PC-9 (cell line): ENCODE measurements at regions not wholly inside any gene's neighbourhood (a gene's known extent, or its start where the extent isn't known, plus 50 kb on each side); places are given as distances from the start of the nearest gene placed in this dataset.

Experiments
- BruUV-seq: library from RNA; stranded (reverse); fragments of 400-500 nt; replicated peaks from 2 replicates; lab custom pipeline; 2021; lab: Mats Ljungman, UMichigan
- CTCF ChIA-PET: fragments of 300-600 bp; sonication (Branson Sonifier 250); formaldehyde crosslinking; loops from one replicate; lab custom pipeline; 2022; ENCODE audit warnings: antibody characterized with exemption; lab: Charles Lee
- POLR2A ChIA-PET: fragments of 300-600 bp; sonication (Branson Sonifier 250); formaldehyde crosslinking; loops from one replicate; lab custom pipeline; 2022; ENCODE audit warnings: antibody characterized with exemption; ENCODE audit not compliant: unreplicated experiment; lab: Charles Lee
- DNase-seq, 2 experiments: peaks; one replicate each; pipeline versions ENCODE4 v3.0.0 to v3.0.0-alpha.2; 2015 to 2022; ENCODE audit warnings: mixed read lengths in 1 of 2
- H2AFZ ChIP-seq: fragments of 200-600 bp; sonication (generic); 2 replicates; pipeline ENCODE4 v1.8.1; 2017; ENCODE audit warnings: antibody characterized with exemption
- H3F3A ChIP-seq: fragments of 200-600 bp; sonication (generic); 2 replicates; pipeline ENCODE4 v1.8.1; 2017; ENCODE audit warnings: antibody characterized with exemption, mild to moderate bottlenecking, low read depth; ENCODE audit not compliant: insufficient read depth
- H3K27ac ChIP-seq: fragments of 200-600 bp; sonication (generic); 2 replicates; pipeline ENCODE4 v1.6.1; 2016; ENCODE audit warnings: mixed run types
- H3K27me3 ChIP-seq: fragments of 200-600 bp; sonication (generic); 2 replicates; pipeline ENCODE4 v1.6.1; 2016; ENCODE audit warnings: low read depth, mixed run types; ENCODE audit not compliant: insufficient read depth
- H3K36me3 ChIP-seq: fragments of 200-600 bp; sonication (generic); 2 replicates; pipeline ENCODE4 v1.6.1; 2016; ENCODE audit warnings: low read depth, mixed run types
- H3K4me1 ChIP-seq: fragments of 200-600 bp; sonication (generic); replicated peaks from 2 replicates; pipeline ENCODE4 v1.6.1; 2016; ENCODE audit warnings: mixed run types; ENCODE audit not compliant: insufficient read depth
- H3K4me2 ChIP-seq: fragments of 200-600 bp; sonication (generic); 2 replicates; pipeline ENCODE4 v1.6.1; 2017; ENCODE audit warnings: mixed run types
- H3K4me3 ChIP-seq: fragments of 200-600 bp; sonication (generic); 2 replicates; pipeline ENCODE4 v1.6.1; 2016; ENCODE audit warnings: mixed run types
- H3K79me2 ChIP-seq: fragments of 200-600 bp; sonication (generic); 2 replicates; pipeline ENCODE4 v1.6.1; 2017; ENCODE audit warnings: low read depth, mixed run types
- H3K9me2 ChIP-seq: fragments of 200-600 bp; sonication (generic); 2 replicates; pipeline ENCODE4 v1.8.1; 2017; ENCODE audit warnings: mild to moderate bottlenecking; ENCODE audit not compliant: insufficient read depth
- H3K9me3 ChIP-seq: fragments of 200-600 bp; sonication (generic); 2 replicates; pipeline ENCODE4 v1.8.1; 2016; ENCODE audit warnings: low read depth; ENCODE audit not compliant: insufficient read depth
- H4K20me1 ChIP-seq: fragments of 200-600 bp; sonication (generic); 2 replicates; pipeline ENCODE4 v1.8.1; 2017; ENCODE audit not compliant: insufficient read depth
- CTCF ChIP-seq: fragments of 200-600 bp; sonication (generic); conservative IDR thresholded peaks from 2 replicates; pipeline ENCODE4 v1.6.1; 2017; ENCODE audit warnings: mixed run types, antibody characterized with exemption, mild to moderate bottlenecking, moderate library complexity
- EZH2 ChIP-seq: fragments of 200-600 bp; sonication (generic); IDR thresholded peaks from 2 replicates; pipeline ENCODE4 v1.8.0; 2017; ENCODE audit warnings: antibody characterized with exemption, low read depth
- intact Hi-C: fragments of 100-400 bp; cut with micrococcal nuclease; formaldehyde crosslinking; loops from one replicate; pipeline ENCODE4 v1.10.0; 2022; ENCODE audit not compliant: unreplicated experiment

- Histone ChIP-seq H3K79me2 (no peaks in the 10 kb centered on the region), H3K9me3 (no peaks in the 10 kb centered on the region), H3K4me3 (no peak overlapping the region), H2AFZ (no peak overlapping the region), H3F3A (no peaks in the 10 kb centered on the region), H4K20me1 (no peaks in the 10 kb centered on the region), H3K36me3 (no peaks in the 10 kb centered on the region), H3K27me3 (no peaks in the 10 kb centered on the region), H3K9me2 (no peaks in the 10 kb centered on the region), H3K4me2 (no peak overlapping the region), H3K4me1 (no peaks in the 10 kb centered on the region), H3K27ac (no peak overlapping the region)
- ChIA-PET CTCF (no interaction called here), POLR2A (no interaction called here)
- BruUV-seq, result no TSS peak
- TF ChIP-seq CTCF (no peak), EZH2 (no peak)
- intact Hi-C loops, result no loop called here
- no peak for DNase-seq
Observed at GRCh38 chr10:57986422-57986821, 281.3 kb downstream of the IPMK start.

GRCh38 chr10:57983281-57983791 lies 284.4 kb downstream of the IPMK start:
- POLR2A ChIA-PET, result no interaction called here

GRCh38 chr10:57982091-57982490 lies 285.6 kb downstream of the IPMK start:
- no peak overlapping the region for H3K27ac ChIP-seq
- BruUV-seq, result no TSS peak

More at GRCh38 chr10:57983281-57983791, 284.4 kb downstream of the IPMK start:
- no TSS peak for BruUV-seq
- Histone ChIP-seq H3K4me2 (no peak overlapping the region), H3K27me3 (no peaks in the 10 kb centered on the region), H3K79me2 (no peaks in the 10 kb centered on the region), H3K4me1 (no peaks in the 10 kb centered on the region), H3K36me3 (no peaks in the 10 kb centered on the region), H3K27ac (no peak overlapping the region), H3F3A (no peaks in the 10 kb centered on the region), H3K4me3 (no peak overlapping the region), H4K20me1 (no peaks in the 10 kb centered on the region), H2AFZ (no peak overlapping the region), H3K9me2 (no peaks in the 10 kb centered on the region), H3K9me3 (no peaks in the 10 kb centered on the region)
- no peak for DNase-seq
- intact Hi-C loops, result no loop called here
- CTCF ChIA-PET, result no interaction called here
- no peak for TF ChIP-seq CTCF

More at GRCh38 chr10:57982091-57982490, 285.6 kb downstream of the IPMK start:
- no peaks in the 10 kb centered on the region for H3K36me3 ChIP-seq
- H3K27me3 ChIP-seq, result no peaks in the 10 kb centered on the region
- H3K9me3 ChIP-seq, result no peaks in the 10 kb centered on the region
- H3K79me2 ChIP-seq, result no peaks in the 10 kb centered on the region
- H3K9me2 ChIP-seq, result no peaks in the 10 kb centered on the region
- no peak overlapping the region for H3K4me2 ChIP-seq
- CTCF ChIA-PET, result no interaction called here
- no peaks in the 10 kb centered on the region for H3K4me1 ChIP-seq
- TF ChIP-seq EZH2, result no peak
- no peak for TF ChIP-seq CTCF
- no peaks in the 10 kb centered on the region for H3F3A ChIP-seq
- no peak overlapping the region for H2AFZ ChIP-seq
- no peaks in the 10 kb centered on the region for H4K20me1 ChIP-seq
- intact Hi-C loops, result no loop called here
- POLR2A ChIA-PET, result no interaction called here
- no peak overlapping the region for H3K4me3 ChIP-seq
- no peak for DNase-seq
